ENCODE measurements at regions not wholly inside any gene's neighbourhood (a gene's known extent, or its start where the extent isn't known, plus 50 kb on each side); places are given as distances from the start of the nearest gene placed in this dataset.

DNA sequence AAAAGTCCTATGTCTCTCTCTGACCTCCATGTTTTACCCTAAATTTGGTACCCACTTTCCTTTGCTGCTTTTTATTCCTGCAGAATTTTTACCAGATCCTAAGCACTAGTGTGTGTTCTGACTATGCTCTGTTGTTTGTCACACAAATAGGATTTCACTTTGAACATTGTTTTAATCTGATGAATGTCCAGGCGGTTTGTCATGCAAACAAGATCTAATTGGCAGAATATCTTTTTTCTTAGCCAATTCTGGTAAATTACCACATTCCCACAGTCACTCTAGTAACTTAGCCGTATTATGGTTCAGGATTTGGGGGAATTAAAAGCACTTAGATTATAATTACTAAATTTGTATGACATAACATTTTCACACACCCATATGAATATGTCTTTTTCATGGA, 557.2 kb upstream of the BOD1L1 start:
- TF ChIP-seq POLR2AphosphoS5 (IDR thresholded peaks at IDR 0.05) (no peak), POLR2A (IDR thresholded peaks at IDR 0.05) (no peak), CTCF (IDR thresholded peaks at IDR 0.05) (no peak), EP300 (IDR thresholded peaks at IDR 0.05) (no peak)
